Ramos (cell line): ENCODE measurements at regions not wholly inside any gene's neighbourhood (a gene's known extent, or its start where the extent isn't known, plus 50 kb on each side); places are given as distances from the start of the nearest gene placed in this dataset.

ENCODE experiments used
- in situ Hi-C: fragments of 300-500 bp; cut with MboI; formaldehyde crosslinking; loops from one replicate; pipeline ENCODE4 v1.14.3; 2022; ENCODE audit warnings: low sequenced_read_pairs; ENCODE audit not compliant: unreplicated experiment

DNA sequence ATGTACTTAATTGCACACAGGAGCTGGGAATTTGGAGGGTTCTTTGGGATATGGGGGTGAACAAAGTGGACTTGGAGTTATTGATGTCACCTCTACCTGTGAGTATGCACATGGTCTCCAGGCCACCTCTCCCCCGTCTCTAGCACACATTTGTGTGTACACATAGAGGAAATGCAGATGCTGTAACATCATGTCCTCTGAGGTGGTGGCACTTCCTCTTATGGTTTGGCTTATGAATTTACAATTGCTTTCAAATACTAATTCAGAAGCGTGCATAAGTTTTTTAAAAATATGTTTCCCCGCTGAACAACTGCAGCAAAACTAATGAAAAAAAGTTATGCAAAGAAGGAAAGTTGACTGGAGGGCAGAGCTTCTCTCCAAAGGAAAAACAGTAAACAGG lies 152.0 kb upstream of the TENM4 start:
- in situ Hi-C loops, result no loop called here

DNA sequence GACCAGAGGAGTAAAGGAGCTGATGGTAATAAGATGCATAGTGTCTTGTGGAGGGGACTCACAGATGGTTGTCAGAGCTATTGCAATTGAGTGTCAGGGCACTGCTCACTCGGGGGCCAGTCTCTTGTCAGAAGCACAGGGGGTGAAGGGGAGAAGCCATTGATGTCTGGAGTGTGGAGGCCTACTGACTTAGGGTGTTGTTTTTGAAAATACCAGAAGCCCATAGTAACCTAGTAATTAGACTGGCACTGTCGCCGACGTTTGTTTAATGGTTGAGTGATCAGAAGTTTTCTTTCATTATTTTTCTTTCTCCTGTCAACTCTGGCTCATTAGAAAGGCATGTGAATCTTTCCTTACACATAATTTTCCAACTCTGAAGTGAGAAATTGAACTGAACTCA lies 151.6 kb upstream of the TENM4 start:
- in situ Hi-C loops, result no loop called here

GRCh38 chr11:79582434-79582833 lies 141.6 kb upstream of the TENM4 start:
- in situ Hi-C loops, result no loop called here

GRCh38 chr11:79579063-79579462 lies 138.2 kb upstream of the TENM4 start:
- in situ Hi-C loops, result no loop called here

- in situ Hi-C loops, result no loop called here
These were observed 137.3 kb upstream of the TENM4 start for GRCh38 chr11:79578116-79578515.

DNA sequence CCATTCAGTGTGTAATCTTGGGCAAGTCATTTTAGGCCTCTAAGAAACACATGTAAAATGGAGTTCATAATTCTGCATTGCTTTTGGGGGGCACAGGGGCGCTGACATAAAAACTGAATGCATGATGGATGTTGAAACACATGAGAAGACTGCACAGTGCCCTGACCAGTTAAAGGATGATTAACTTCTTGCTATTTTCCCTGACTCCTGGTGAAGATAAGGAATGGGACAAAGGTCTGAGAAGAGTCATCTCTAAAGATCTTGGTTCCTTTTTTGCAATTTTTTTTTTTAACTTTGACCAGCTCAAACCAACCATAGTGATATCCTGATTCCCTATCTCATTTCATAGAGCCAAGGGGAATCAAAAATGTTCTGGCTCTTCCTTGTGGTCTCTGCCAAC lies 134.9 kb upstream of the TENM4 start:
- in situ Hi-C loops, result no loop called here

DNA sequence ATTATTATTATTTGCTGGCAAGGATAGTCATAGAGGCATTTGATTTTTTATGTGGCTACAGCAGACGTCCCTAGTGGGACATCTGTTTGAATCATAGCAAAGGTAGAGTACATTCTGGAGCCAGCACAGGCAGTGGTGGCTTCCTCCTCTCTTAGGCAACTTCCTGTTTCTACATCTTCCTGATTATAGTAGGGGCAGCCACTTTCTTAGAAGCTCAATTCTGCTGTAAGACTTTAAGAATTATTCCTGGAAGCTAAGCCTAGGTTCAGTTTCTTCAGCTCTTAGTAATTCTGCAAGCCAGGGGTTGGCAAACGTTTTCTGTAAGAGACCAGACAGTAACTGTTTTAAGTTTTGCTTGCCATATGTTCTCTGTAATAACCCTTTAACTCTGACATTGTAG lies 129.3 kb upstream of the TENM4 start:
- in situ Hi-C loops, result no loop called here

DNA sequence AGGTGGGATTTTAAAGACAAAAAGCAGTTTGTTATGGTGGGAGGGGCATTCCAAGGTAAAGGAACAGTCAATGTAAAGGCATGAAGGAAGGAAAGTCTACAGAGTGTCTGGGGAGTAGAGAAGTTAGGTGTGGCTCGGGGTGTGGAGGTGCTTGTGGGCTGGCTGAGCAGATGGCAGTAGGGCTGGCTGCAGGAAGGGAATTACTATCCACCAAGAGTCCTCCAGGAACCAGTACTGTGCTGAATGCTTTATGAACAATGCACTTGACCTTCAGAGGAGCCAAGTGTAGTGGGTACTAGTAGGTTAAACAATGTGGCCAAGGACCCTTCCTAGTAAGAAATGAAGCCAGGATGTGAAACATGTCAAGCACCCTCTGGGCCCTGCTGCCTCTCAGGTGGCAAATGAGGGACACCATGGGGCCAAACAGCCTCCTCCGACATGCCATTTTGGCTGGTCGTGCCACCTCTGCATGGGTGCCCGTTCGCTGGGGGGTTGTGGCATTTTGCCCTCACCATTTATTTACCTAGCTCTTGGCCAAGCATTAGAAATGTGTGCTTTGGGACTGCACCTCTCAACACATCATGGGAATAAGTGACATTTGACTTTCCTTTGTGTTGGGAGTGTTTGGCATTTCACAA lies 123.6 kb upstream of the TENM4 start:
- in situ Hi-C loops, result no loop called here

- in situ Hi-C loops, result no loop called here
These were observed 120.7 kb upstream of the TENM4 start for GRCh38 chr11:79561496-79561895.

DNA sequence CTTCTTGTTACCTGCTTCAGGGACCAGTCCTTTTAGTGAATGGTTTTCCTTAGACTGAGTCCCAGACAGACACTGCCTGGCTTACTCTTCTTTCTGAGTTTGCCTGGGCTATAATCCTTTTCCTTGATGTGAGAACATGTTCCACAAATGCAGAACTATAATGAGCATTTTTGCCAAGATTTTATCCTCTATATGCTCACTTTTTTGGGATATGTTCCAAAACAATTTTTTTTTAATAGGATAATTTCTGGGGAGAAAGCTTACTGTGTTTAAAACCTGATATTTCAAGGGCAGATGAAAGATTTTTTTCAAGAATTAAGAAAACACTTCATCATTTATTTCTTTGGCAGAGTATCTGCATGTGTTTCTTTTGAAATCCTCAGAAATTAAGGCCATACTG lies 110.0 kb upstream of the TENM4 start:
- in situ Hi-C loops, result no loop called here

DNA sequence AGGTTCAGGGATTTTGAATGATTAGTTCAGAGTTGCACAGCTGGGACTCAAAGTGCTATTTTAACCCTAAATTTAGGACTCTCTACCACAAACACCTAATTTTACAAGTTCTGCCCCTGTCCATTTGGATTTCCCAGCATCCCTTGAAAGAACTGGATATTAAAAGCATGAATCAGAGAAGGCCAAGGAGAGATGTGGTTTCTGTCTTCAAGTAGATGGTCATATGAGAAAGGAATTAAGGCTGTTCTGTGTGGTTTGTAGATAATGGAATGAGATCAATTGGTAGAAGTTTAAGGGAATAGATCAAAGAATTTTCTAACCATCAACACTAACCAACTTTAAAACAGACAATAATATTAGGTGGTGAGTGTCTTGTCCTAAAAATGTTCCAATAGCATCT lies 106.4 kb upstream of the TENM4 start:
- in situ Hi-C loops, result no loop called here

GRCh38 chr11:79546351-79546750 lies 105.5 kb upstream of the TENM4 start:
- in situ Hi-C loops, result no loop called here

- in situ Hi-C loops, result no loop called here
These were observed 103.5 kb upstream of the TENM4 start for GRCh38 chr11:79544361-79544760.

- in situ Hi-C loops, result no loop called here
These were observed 102.3 kb upstream of the TENM4 start for GRCh38 chr11:79543101-79543500.

GRCh38 chr11:79541466-79541865 lies 100.6 kb upstream of the TENM4 start:
- in situ Hi-C loops, result no loop called here

- in situ Hi-C loops, result no loop called here
These were observed 97.9 kb upstream of the TENM4 start for GRCh38 chr11:79538775-79539174.

DNA sequence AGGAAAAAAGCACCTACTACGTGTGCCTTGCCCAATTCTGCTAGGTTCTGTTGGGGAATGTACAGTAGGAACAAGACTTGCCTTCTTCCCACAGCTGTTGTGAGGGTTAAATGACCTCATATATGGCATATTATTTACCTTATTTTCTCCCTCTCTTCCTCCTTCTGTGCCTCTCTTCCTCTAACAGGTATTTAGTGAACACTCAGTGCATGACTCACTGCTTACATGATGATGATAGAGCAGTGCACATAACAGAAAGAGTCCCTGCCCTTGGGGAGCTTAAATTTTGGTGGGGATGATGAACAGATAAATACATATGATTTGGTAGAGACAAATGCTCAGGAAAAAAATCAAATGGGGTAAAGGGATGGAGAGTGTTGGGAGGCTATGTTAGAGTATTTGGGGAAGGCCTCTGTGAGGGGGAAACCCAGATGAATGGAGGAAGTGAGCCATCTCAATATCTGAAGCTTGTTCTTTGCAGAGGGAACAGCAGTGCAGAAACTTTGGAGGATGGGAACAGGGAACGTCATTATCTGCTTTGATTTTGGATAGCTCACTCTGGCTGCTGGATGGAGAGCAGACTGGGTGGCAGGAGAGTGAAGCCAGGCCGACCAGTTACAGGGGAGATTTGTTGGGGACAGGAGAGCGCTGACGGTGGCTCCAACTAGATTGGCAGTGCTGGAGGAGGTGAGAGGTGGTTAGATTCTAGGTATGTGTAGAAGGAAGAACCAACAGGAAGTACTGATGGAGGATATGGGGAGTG lies 95.5 kb upstream of the TENM4 start:
- in situ Hi-C loops, result no loop called here

DNA sequence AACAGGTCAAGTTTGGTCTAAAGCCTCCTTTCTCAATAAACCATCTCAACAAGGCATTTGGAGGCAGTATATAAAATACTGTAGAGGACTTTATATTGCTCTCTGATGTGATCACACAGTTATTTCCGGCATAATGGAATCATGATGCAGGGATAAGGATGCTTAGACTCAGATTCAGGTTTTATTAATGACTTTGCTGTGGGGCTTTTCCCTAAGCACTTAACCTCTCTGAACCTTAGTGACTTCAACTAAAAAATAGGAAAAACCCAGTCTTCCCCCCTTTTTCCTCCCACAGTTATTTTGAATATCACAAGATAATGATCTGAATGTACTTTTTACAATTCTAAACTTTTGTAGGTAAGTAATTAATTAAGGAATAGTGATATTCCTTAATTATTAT lies 94.8 kb upstream of the TENM4 start:
- in situ Hi-C loops, result no loop called here

- in situ Hi-C loops, result no loop called here
These were observed 84.4 kb upstream of the TENM4 start for GRCh38 chr11:79525257-79525656.

DNA sequence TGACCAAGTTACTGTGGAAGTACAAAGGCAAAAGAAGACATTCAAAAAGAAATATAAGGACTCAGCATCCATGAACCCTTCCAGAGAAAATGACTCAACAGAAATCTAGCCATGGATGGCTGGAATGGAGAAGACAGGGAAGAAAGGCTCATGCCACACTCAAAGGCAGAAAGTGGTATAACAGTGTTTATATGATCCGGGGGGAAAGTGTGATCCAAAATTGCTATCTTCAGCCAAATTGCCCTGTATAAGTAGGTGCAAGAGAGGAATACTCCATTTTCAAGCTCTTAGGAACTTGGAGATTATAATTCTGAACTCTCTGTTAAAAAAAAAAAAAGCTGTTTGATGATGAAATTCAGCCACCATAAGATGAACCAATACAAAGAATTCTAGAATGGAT lies 81.8 kb upstream of the TENM4 start:
- in situ Hi-C loops, result no loop called here

DNA sequence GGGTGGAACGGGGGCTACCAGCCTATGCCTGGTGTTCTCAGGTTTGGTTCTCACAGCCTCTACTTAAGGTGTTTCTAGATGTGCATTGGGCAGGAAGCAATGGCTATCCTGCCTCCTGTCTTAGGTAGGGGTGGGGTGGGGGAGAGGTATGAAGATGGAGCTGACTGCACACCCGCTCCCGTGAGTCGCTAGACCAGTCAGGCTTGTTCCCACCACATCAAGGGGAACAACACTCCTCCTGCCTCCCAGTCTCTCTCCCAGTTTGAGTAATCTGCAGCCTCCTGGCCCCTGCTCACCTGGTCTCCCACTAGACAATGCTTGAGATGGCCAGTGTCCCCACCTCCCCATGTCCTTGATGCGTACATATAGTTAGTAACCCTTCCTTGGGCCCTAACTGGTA lies 79.3 kb upstream of the TENM4 start:
- in situ Hi-C loops, result no loop called here

DNA sequence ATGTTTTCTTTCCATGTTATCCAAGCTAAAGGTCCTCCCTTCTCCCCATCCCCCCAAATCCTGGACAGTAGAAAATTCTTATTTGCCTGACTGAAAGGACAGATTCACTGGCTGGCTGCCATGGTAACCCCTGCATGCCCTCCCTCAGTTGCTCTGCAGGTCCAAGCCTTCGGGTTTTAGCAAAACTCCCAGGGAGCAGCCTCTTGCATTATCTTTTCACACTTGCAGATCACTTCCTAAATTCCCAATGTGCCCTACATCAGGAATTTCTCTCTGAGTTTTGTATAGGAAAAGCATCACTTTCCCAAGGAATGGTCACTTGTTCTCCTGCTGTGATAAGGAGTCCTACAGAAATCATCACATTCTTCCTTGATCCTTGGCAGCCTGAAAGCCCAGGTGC lies 75.0 kb upstream of the TENM4 start:
- in situ Hi-C loops, result no loop called here
